Gastrocnemius medialis (tissue), 4 donors: ENCODE measurements at regions not wholly inside any gene's neighbourhood (a gene's known extent, or its start where the extent isn't known, plus 50 kb on each side); places are given as distances from the start of the nearest gene placed in this dataset.

Experiments
- POLR2A ChIP-seq, 2 donors: fragments of 450-650 bp; IDR thresholded peaks; one replicate each; pipeline ENCODE4 v1.6.1; 2017; ENCODE audit warnings: antibody characterized with exemption in 2 of 2, mild to moderate bottlenecking in 2 of 2, moderate library complexity in 2 of 2
- TF ChIP-seq, protein P1 (sequence below), 5 experiments: fragments of 450-650 bp in 3 of 5; fragments of 200-600 bp in 2 of 5; sonication (generic) in 2 of 5; IDR thresholded peaks in 4 of 5; conservative IDR thresholded peaks in 1 of 5; 1 replicate in 4 of 5; 2 replicates in 1 of 5; pipeline ENCODE4 v1.5.1; 2016 to 2019; ENCODE audit warnings: antibody characterized with exemption in 5 of 5, mild to moderate bottlenecking in 3 of 5, moderate library complexity in 3 of 5

- TF ChIP-seq, protein P1, sequence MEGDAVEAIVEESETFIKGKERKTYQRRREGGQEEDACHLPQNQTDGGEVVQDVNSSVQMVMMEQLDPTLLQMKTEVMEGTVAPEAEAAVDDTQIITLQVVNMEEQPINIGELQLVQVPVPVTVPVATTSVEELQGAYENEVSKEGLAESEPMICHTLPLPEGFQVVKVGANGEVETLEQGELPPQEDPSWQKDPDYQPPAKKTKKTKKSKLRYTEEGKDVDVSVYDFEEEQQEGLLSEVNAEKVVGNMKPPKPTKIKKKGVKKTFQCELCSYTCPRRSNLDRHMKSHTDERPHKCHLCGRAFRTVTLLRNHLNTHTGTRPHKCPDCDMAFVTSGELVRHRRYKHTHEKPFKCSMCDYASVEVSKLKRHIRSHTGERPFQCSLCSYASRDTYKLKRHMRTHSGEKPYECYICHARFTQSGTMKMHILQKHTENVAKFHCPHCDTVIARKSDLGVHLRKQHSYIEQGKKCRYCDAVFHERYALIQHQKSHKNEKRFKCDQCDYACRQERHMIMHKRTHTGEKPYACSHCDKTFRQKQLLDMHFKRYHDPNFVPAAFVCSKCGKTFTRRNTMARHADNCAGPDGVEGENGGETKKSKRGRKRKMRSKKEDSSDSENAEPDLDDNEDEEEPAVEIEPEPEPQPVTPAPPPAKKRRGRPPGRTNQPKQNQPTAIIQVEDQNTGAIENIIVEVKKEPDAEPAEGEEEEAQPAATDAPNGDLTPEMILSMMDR (IDR thresholded peaks at IDR 0.05 in 4 of 5, conservative IDR thresholded peaks at IDR 0.05 in 1 of 5), result no peak
- TF ChIP-seq POLR2A (IDR thresholded peaks at IDR 0.05), result no peak
Measured at GRCh38 chr12:93960521-93960920, 187.9 kb upstream of the PLXNC1 start.
